HFF-Myc (cell line): ENCODE measurements at regions not wholly inside any gene's neighbourhood (a gene's known extent, or its start where the extent isn't known, plus 50 kb on each side); places are given as distances from the start of the nearest gene placed in this dataset.
"Not testable (repeated sequence)": the region's sequence is repeated elsewhere in the genome, so short reads cannot be mapped to it uniquely, and the experiment has no call there.

Experiments
- DNase-seq: peaks from one replicate; pipeline ENCODE4 v3.0.0-alpha.2; 2011; ENCODE audit warnings: low read depth; ENCODE audit errors: extremely low read depth
- H3K4me3 ChIP-seq: replicated peaks from 2 replicates; pipeline ENCODE4 v1.5.1; 2011; ENCODE audit warnings: low read depth, mild to moderate bottlenecking, control low read depth, low read length
- TF ChIP-seq, protein P1 (sequence below): IDR thresholded peaks from 2 replicates; pipeline ENCODE4 v1.5.1; 2012; ENCODE audit warnings: mild to moderate bottlenecking, low read depth, low read length, control low read depth; ENCODE audit errors: missing control alignments

DNA sequence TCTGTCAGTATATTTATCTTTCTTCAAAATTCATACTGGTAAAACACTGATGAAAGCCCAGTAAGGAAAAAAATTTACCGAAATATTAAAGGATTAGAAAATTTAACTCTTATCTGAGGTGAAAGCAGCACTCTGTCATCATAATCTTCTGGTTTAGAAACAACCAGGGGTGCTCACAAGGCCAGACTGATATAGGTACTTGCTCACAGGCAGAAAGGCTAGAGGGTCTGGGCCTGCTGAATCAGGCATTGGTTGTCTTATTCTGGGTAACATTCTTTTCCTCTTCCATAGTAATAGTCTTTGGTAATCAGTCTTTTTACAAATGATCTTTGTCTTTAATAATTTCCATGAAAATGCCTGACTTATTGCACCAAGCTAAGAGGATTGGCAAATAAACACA is 221.4 kb upstream of the TFPI start:
- no peak for DNase-seq
- TF ChIP-seq, protein P1, sequence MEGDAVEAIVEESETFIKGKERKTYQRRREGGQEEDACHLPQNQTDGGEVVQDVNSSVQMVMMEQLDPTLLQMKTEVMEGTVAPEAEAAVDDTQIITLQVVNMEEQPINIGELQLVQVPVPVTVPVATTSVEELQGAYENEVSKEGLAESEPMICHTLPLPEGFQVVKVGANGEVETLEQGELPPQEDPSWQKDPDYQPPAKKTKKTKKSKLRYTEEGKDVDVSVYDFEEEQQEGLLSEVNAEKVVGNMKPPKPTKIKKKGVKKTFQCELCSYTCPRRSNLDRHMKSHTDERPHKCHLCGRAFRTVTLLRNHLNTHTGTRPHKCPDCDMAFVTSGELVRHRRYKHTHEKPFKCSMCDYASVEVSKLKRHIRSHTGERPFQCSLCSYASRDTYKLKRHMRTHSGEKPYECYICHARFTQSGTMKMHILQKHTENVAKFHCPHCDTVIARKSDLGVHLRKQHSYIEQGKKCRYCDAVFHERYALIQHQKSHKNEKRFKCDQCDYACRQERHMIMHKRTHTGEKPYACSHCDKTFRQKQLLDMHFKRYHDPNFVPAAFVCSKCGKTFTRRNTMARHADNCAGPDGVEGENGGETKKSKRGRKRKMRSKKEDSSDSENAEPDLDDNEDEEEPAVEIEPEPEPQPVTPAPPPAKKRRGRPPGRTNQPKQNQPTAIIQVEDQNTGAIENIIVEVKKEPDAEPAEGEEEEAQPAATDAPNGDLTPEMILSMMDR, result no peak
- H3K4me3 ChIP-seq, result no peak overlapping the region

DNA sequence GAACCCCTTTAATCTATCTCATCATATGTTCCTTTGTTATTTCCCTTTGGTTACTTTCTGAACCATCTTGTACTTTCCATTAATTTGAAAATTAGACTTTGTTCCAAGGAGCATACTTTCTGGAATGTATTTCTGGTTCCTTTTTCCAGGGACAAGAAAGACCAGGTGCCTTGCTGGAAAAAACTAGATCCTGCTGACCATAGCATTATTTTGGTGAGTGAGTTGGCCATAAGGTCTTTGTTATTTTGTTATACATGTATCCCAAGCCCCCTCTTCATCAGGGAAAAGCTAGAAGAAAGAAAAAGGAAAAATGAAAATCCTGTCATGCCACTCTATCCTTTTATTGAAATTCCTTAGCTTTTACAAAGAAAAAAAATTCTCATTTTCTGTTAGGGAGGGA is 228.1 kb upstream of the TFPI start:
- no peak for DNase-seq
- TF ChIP-seq, protein P1, result no peak

DNA sequence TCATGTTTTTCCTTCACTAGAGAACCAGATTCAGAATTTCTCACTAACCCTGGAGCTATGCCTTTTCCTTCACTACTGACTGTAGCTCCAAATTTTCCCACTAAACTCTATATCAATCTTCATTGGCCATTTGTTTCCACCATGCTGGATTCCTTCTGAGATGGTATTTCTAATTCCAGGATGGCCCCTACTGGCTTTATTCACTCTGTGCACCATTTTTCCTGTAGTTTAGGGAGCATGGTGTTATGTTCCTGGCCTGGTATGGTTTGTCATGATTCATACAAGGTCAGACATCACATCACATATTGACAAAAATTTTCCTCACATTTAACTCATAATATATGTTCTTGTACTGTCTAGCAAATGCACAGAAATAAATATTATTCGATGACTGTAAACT is 229.2 kb upstream of the TFPI start:
- no peak for DNase-seq
- no peak overlapping the region for H3K4me3 ChIP-seq
- TF ChIP-seq, protein P1, result no peak

More for the DNA sequence above, 228.1 kb upstream of the TFPI start:
- H3K4me3 ChIP-seq, result no peak overlapping the region

DNA sequence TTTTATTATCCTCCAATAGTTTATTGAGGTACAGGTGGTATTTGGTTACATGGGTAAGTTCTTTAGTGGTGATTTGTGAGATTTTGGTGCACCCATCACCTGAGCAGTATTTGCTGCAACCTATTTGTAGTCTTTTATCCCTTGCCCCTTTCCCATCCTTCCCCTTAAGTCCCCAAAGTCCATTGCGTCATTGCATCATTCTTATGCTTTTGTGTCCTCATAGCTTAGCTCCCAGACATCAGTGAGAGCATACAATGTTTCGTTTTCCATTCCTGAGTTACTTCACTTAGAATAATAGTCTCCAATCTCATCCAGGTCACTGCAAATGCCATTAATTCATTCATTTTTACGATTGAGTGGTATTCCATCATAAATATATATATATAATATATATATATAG is 229.9 kb upstream of the TFPI start:
- not testable (repeated sequence) for DNase-seq, H3K4me3 ChIP-seq

DNA sequence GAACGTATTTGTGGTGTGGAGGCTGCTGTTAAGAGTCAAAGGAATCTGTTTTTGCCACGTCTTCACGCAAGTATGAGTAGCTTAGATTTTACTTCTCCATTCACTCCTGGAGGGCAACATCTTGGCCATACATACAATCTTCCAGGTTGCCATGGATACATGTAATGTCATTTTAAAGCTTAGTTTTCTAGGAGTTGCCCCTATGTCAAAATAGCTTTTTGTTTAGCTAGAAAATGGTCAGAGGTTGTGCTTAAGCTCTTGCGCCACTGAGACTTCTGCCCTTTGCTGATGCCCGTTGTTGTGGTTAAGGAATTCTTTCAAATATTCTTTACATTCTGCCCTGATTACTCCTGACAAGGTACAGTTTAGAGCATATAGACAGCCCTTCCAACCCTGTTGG is 245.4 kb upstream of the TFPI start:
- no peak for DNase-seq
- TF ChIP-seq, protein P1, result no peak

DNA sequence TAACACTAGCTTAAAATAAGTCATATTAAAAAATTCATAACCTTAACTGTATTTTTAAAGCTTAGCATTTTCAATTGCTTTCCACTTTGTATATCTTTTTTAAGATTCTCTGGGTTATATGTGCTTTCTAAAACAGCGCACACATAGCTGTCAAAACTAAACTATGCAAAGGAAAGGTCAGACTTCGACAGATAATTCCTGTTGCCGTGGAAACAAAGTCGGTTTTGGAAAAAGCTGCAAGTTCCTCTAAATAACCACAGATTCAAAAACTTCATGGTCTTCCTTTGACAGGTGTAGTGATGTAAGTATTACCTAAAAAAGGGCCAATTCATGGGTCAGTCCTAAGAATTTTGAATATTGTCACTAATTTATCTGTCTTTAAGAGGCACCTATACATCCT is 249.6 kb upstream of the TFPI start:
- TF ChIP-seq, protein P1, result no peak
- no peak for DNase-seq
- H3K4me3 ChIP-seq, result no peak overlapping the region

More for the DNA sequence above, 245.4 kb upstream of the TFPI start:
- no peak overlapping the region for H3K4me3 ChIP-seq

DNA sequence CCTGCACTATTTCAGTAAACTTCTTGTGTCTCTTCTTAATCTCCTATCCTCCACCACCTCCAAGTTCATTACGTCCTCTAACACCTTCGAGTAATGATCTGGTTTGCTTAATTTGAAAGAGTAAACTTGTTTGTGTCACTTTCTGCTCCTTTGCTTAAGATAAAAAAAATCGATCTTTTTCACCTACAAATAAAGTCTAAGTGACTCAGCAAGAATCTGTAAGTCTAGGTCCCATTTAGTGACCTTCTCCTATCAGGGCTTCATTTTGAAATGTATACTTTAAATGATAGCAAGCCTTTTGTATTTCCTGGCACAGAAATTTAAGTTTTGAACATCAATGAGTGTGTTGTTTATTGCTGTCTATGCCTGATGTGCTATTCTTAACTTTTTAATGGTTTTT is 260.9 kb upstream of the TFPI start:
- no peak overlapping the region for H3K4me3 ChIP-seq
- TF ChIP-seq, protein P1, result no peak
- DNase-seq, result no peak

DNA sequence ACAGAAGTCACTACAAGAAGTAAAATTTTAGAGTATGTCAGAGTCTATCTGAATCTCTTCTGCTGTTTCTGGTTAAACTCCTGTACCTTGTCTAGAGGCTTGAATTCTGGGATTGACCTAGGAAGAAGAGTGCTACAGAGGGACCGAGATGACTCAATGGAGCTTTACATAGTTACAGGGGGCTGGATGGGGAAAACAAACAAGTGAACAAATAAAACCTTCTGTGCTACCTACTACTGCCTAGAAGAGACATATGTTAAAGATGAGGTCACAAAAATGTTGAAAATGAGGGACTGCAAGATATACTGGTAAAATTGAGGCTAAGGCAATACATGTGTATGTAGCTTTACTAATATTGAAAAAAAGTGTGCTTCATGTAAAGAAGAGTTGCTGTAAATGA is 265.4 kb upstream of the TFPI start:
- H3K4me3 ChIP-seq, result no peak overlapping the region
- DNase-seq, result no peak
- TF ChIP-seq, protein P1, result no peak
